ENCODE measurements at regions not wholly inside any gene's neighbourhood (a gene's known extent, or its start where the extent isn't known, plus 50 kb on each side); places are given as distances from the start of the nearest gene placed in this dataset.
"Not testable (repeated sequence)": the region's sequence is repeated elsewhere in the genome, so short reads cannot be mapped to it uniquely, and the experiment has no call there.

- no peak for DNase-seq (ENCODE audit: low spot score)
Observed at GRCh38 chr14:28820677-28821076, 54.1 kb downstream of the FOXG1 start.

DNA sequence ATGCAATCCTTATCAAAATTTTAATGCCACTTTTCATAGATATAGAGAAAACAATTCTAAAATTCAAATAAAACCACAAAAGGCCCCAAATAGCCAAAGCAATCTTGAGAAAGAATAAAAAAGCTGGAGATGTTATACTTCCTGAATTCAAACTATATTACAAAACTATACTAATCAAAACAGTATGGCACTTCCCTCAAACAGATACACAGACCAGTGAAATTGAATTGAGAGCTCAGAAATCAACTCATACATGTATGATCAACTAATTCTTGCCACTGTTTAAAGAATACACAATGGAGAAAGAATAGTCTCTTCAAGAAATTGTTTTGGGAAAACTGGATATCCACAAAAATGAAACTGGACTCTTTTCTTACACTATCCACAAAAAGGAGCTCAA is 55.4 kb downstream of the FOXG1 start:
- no peak for DNase-seq (ENCODE audit: low spot score)

- DNase-seq (ENCODE audit: low spot score): no peak
Observed at GRCh38 chr14:28823245-28823644, 56.7 kb downstream of the FOXG1 start.

DNA sequence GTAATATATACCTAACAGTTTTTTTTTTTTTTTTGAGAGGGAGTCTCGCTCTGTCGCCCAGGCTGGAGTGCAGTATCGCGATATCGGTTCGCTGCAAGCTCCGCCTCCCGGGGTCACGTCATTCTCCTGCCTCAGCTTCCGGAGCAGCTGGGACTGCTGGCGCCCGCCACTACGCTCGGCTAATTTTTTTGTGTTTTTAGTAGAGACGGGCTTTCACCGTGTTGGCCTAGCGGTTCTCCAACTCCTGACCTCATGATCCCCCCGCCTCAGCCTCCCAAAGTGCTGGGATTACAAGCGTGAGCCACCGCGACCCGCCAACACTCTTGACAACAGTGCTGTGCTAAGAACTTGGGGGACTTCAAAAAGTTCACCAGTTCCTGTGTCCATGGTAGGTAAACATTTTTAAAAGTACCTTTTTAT is 63.5 kb downstream of the FOXG1 start:
- DNase-seq (ENCODE audit: low spot score): no peak

DNA sequence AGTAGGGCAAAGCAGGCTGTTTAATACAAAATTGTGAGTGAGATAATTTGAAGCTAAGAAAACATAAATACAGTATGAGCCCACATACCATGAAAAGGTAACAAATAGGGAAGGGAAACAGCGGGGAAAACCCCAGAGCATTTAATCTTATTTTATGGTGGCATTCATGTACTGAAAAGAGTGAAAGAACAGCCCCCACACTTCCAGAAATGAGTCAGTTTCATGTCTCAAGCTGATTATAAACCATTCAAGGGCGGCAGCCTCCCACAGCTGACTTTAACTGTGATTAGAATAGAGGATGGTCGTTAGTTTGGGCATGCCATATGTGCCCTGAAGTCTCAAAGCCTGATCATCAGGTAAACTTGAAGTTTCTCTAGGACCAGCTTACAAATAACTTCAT is 64.5 kb downstream of the FOXG1 start:
- no peak for DNase-seq (ENCODE audit: low spot score)

DNA sequence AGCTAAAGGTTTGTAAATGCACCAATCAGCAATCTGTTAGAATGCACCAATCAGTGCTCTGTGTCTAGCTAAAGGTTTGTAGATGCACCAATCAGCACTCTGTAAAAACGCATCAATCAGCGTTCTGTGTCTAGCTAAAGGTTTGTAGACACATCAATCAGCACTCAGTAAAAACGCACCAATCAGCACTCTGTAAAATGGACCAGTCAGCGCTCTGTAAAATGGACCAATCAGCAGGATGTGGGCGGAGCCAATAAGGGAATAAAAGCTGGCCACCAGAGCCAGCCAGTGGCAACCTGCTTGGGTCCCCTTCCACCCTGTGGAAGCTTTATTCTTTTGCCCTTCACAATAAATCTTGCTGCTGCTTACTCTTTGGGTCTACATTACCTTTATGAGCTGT is 76.0 kb downstream of the FOXG1 start:
- DNase-seq (ENCODE audit: low spot score): not testable (repeated sequence)

GRCh38 chr14:28867571-28867970 is 101.0 kb downstream of the FOXG1 start:
- no peak for DNase-seq (ENCODE audit: low spot score)

GRCh38 chr14:28870033-28870564 is 103.5 kb downstream of the FOXG1 start:
- DNase-seq (ENCODE audit: low spot score): no peak

GRCh38 chr14:28875934-28876571 is 109.5 kb downstream of the FOXG1 start:
- no peak for DNase-seq (ENCODE audit: low spot score)

- no peak for DNase-seq (ENCODE audit: low spot score)
Observed at GRCh38 chr14:28876572-28876945, 110.0 kb downstream of the FOXG1 start.

DNA sequence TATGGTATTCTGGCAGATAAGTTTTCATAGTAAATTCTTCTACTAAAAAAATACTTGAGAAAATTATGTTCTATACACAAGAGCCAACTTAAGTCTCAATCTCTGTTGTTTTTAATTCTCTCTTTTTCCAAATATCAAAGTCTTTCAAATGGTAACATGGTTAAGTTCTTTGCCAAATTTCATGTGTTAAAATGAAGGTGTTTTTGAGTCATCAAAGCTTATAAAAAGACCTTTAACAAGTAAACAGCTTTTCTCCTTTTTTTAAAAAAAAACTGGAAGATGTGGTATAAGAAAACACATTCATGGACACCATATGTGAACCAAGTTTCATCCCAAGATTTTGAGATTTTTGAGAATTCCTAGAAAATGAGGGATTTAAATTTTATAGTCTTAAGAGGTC is 111.3 kb downstream of the FOXG1 start:
- DNase-seq (ENCODE audit: low spot score): no peak

- DNase-seq (ENCODE audit: low spot score): no peak
Observed at GRCh38 chr14:28879573-28879996, 113.0 kb downstream of the FOXG1 start.

- DNase-seq (ENCODE audit: low spot score): no peak
Observed at GRCh38 chr14:28886940-28887339, 120.4 kb downstream of the FOXG1 start.

DNA sequence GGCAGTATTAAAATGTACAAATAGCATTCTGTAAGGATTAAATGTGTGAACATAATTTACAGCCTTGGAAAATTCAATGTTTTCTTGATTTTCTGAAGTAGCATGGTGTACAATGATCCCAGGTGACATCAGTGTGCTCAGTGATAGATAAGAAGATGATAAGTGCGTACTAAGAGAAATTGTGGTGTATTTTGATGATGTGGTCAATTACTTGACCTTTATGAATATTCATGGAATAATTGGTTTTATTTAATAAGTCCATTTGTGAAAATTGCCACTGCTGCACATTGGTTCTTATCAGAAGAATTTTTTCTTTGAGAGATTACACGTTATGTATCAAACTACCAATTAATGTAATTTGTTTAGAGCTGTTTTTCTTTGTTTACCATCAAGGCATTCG is 128.8 kb downstream of the FOXG1 start:
- no peak for DNase-seq (ENCODE audit: low spot score)

DNA sequence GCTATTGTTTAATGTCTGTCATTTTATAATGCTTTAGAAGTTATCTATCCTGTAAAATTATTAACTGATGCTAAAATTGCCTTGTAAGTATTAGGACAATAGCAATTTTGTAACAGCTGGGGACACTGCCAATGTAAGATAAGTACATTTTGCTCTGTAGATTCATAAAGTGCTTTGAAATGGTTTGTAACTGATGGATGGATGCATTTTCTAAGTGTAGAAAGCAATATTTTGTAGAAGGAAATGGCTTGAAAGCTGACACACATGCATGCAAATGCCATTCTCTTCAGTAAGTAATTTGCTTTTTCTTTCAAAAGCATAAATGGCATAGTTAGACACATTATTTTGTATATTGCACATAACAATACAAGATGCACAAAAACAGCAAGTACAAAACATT is 129.8 kb downstream of the FOXG1 start:
- no peak for DNase-seq (ENCODE audit: low spot score)

GRCh38 chr14:28901631-28902030 is 135.0 kb downstream of the FOXG1 start:
- DNase-seq (ENCODE audit: low spot score): no peak

GRCh38 chr14:28902930-28903329 is 136.3 kb downstream of the FOXG1 start:
- no peak for DNase-seq (ENCODE audit: low spot score)

DNA sequence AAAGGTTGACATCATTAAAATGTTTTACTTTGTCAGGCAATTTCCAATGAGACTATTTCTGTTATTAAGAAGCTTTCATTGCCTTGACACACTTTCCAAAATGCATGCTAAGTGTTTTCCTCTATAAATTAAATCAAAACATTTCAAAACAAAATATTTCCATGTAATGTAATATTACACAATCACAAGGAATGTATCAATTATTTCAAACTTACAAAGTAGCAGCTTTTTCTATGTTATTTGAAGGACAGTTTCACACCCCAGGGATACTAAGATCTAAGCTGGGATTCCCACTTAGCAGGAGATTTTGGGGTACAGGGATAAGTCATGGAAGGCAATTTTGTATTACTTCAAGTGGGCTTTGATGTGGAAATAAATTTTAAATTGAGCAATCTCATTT is 144.9 kb downstream of the FOXG1 start:
- DNase-seq (ENCODE audit: low spot score): no peak

GRCh38 chr14:28913056-28913455 is 146.5 kb downstream of the FOXG1 start:
- DNase-seq (ENCODE audit: low spot score): no peak

DNA sequence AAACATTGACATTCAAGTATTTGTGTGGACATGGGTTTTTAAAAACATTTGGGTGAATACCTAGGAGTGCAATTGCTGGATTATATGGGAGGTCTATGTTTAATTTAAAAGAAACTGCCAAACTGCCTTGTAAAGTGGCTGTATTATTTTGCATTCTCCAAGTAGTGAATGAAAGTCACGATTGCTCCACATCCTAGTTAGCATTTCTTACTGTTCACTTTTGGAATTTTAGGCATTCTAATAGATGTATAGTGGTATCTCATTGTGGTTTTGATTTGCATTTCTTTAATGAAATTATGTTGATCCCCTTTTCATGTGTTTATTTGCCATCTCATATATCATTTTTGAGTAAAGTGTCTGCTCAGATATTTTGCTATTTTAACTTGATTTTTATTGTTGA is 159.5 kb downstream of the FOXG1 start:
- DNase-seq (ENCODE audit: low spot score): peak; percentile 14

GRCh38 chr14:28931999-28932398 is 165.4 kb downstream of the FOXG1 start:
- DNase-seq (ENCODE audit: low spot score): no peak

GRCh38 chr14:28936601-28937000 is 170.0 kb downstream of the FOXG1 start:
- DNase-seq (ENCODE audit: low spot score): no peak

DNA sequence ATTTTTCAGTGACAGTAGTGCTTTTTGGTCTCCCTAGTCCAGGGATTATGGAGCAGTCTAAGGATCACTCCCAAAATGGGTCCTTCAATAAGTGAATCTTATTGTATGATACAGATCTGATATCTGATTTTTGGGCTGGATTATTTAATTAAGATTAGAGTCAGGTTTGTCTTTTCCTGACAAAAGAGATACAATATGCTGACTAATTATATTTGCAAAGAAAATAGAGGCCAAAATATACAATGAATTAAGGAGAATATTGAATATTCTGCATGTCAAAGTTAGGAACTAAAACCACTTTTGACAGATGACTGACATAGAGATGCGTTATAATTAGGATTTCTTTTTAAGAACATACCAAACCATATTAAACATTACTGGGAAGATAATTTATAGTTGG is 175.2 kb downstream of the FOXG1 start:
- no peak for DNase-seq (ENCODE audit: low spot score)

DNA sequence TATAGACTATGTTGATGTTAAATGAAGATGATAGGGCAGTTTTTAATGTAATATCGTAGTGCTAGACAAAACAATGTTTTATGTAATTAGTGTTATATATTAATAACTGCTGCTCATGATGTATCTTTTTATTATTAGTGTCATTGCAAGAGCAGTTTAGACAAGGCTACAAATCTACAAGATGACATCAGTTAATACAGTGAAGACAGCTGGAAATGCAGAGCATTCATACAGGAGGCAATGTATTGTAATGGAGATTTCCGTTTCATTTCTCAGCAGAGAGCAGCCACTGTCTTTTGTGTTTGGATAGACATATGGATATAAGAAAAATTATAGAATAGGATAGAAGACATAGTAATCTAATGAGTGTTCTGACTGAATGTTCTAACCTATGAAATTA is 178.0 kb downstream of the FOXG1 start:
- DNase-seq (ENCODE audit: low spot score): no peak
